Lower leg skin (tissue), 4 donors: ENCODE measurements at regions not wholly inside any gene's neighbourhood (a gene's known extent, or its start where the extent isn't known, plus 50 kb on each side); places are given as distances from the start of the nearest gene placed in this dataset.
"Not testable (repeated sequence)": the region's sequence is repeated elsewhere in the genome, so short reads cannot be mapped to it uniquely, and the experiment has no call there.

Experiments
- DNase-seq, 2 donors: peaks; one replicate each; pipeline ENCODE4 v3.0.0-alpha.2; 2019; ENCODE audit warnings: low spot score in 2 of 2
- H3K4me3 ChIP-seq: fragments of 200-600 bp; sonication (generic); 2 replicates; pipeline ENCODE4 v1.5.1; 2017; ENCODE audit warnings: mild to moderate bottlenecking, low read depth; ENCODE audit not compliant: poor library complexity, severe bottlenecking
- POLR2A ChIP-seq, 2 donors: fragments of 450-650 bp; IDR thresholded peaks; one replicate each; pipeline ENCODE4 v1.6.1; 2016 to 2017; ENCODE audit warnings: antibody characterized with exemption in 2 of 2, mild to moderate bottlenecking in 1 of 2, moderate library complexity in 1 of 2
- WGBS, 2 donors: methylation state at CpG; one replicate each; pipeline ENCODE4 v1.1.5; 2018; 5-methylcytosine and 5-hydroxymethylcytosine counted together
- intact Hi-C: fragments of 100-400 bp; cut with DNase I; formaldehyde crosslinking; loops from one replicate; pipeline ENCODE4 v1.15.0; 2023; ENCODE audit warnings: low total_unique reads
- TF ChIP-seq, protein P1 (sequence below), 3 donors: fragments of 450-650 bp; IDR thresholded peaks; one replicate each; pipeline ENCODE4 v1.5.1; 2016; ENCODE audit warnings: antibody characterized with exemption in 3 of 3, mild to moderate bottlenecking in 3 of 3, moderate library complexity in 2 of 3

DNA sequence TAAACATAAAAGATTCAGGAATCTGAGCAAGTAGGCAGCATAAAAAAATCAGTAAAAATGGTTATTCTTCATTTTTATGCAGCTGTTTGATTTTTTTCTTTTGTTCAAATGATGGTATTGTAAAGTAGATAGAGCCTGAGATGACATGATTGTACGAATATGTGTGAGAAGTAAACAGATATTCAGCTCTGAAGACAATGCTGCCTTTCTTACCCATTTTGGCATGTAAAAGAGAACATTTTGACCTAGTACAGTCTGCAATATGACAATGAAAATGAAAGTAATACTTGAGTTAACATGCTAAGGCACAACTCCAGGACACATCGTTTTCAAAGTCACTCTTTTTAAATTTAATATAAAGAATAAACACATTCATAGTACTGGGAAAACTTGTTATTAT, 95.7 kb upstream of the NCAM2 start:
- DNase-seq: no peak
- intact Hi-C loops: no loop called here
- 22 to 24% methylated on average over 2 of the region's 2 CpGs for WGBS, 2 donors
- H3K4me3 ChIP-seq: no peak overlapping the region
- TF ChIP-seq POLR2A (IDR thresholded peaks at IDR 0.05): no peak
- TF ChIP-seq, protein P1, sequence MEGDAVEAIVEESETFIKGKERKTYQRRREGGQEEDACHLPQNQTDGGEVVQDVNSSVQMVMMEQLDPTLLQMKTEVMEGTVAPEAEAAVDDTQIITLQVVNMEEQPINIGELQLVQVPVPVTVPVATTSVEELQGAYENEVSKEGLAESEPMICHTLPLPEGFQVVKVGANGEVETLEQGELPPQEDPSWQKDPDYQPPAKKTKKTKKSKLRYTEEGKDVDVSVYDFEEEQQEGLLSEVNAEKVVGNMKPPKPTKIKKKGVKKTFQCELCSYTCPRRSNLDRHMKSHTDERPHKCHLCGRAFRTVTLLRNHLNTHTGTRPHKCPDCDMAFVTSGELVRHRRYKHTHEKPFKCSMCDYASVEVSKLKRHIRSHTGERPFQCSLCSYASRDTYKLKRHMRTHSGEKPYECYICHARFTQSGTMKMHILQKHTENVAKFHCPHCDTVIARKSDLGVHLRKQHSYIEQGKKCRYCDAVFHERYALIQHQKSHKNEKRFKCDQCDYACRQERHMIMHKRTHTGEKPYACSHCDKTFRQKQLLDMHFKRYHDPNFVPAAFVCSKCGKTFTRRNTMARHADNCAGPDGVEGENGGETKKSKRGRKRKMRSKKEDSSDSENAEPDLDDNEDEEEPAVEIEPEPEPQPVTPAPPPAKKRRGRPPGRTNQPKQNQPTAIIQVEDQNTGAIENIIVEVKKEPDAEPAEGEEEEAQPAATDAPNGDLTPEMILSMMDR (IDR thresholded peaks at IDR 0.05): no peak

DNA sequence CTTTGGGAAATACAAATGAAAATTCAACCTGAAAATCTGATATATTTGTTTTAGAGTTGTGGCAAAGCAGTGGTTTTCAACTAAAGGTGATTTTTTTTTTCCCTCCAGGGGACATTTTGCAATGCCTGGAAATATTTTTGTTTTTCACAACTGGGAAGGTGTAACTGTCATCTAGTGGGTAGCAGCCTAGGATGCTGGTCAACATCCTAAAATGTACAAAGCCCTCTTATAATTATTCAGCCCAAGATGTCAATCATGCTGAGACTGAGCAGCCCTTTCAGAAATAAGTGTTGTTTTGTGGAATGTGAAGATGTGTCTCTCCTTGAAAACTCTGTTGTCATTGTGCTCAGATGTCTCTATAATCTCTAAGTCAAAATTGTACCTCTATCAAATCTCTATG, 95.2 kb upstream of the NCAM2 start:
- TF ChIP-seq POLR2A (IDR thresholded peaks at IDR 0.05): no peak
- TF ChIP-seq, protein P1 (IDR thresholded peaks at IDR 0.05): no peak
- DNase-seq: no peak
- intact Hi-C loops: no loop called here
- no peak overlapping the region for H3K4me3 ChIP-seq

DNA sequence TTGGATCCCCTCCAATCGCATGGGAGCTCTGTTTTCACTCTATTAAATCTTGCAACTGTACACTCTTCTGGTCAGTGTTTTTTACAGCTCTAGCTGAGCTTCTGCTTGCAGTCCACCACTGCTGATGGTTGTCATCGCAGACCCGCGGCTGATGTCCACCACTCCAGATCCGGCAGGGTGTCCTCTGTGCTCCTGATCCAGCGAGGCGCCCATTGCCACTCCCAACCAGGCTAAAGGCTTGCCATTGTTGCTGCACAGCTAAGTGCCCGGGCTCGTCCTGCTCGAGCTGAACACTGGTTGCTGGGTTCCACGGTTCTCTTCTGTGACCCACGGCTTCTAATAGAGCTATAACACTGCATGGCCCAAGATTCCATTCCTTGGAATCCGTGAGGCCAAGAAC, 70.7 kb upstream of the NCAM2 start:
- H3K4me3 ChIP-seq, intact Hi-C loops, DNase-seq: not testable (repeated sequence)

DNA sequence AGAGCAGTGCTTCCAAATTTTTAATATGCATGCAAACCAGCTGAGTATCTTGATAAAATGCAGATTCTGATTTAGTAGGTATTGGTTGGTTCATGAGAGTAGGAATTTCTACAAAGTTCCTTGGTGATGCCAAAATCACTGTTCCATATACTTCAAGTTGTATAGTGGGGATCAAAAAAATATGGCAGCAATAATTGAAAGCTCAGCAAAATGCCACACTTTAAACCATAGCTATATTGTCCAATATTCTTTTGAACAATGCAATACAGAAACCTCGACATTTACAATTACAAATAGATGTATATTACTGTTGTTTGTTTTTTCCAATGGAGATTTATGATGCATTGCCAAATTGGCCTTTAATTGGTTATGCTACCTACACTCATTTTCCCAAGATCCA, 55.7 kb upstream of the NCAM2 start:
- intact Hi-C loops: no loop called here
- no peak overlapping the region for H3K4me3 ChIP-seq
- 74 to 84% methylated on average over 1 of the region's 1 CpG for WGBS, 2 donors
- no peak for DNase-seq
- TF ChIP-seq, protein P1 (IDR thresholded peaks at IDR 0.05): no peak
- no peak for TF ChIP-seq POLR2A (IDR thresholded peaks at IDR 0.05)

More for the DNA sequence above, 70.7 kb upstream of the NCAM2 start:
- WGBS, 2 donors: 87 to 89% methylated on average over 13 of the region's 13 CpGs

DNA sequence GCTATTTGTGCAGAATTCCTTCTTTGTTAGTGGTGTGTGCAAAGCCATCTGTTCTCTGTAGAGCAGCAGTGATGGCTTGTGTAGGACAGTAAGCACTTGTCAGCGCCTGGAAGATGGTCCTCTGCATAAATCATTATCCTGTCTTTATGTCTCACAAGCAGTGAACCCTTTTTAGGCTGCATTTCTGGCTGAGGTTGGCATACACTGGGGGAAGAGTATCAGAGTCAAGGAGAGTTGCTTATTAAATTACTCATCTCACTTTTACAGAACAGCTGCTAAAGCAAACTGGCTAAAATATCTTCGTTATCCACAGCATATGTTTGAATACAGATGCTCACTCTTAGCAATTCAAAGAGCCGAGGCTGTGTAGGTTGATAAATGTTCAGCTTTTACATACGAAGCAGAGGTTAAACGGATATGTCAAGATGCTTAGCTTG, 54.6 kb upstream of the NCAM2 start:
- DNase-seq: no peak
- intact Hi-C loops: no loop called here

DNA sequence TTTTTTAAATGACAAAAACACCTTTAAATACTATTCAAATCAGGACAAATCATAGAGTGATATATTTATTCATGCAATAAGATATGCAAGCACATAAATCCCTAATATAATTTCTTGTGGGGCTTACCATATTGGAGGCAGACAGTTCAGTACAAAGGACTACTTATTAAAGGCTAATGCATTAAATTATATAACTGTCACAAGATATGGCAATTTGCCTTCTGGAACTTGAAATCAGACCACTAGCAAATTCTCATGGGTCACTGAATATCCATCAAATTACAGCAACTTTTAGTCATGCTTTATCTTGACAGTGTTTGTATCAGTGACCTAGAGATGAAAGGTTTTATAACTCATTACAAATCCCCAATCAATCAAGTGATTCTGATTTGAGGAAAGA, 54.1 kb upstream of the NCAM2 start:
- intact Hi-C loops: no loop called here
- TF ChIP-seq, protein P1 (IDR thresholded peaks at IDR 0.05): no peak
- H3K4me3 ChIP-seq: no peak overlapping the region
- no peak for DNase-seq

More for the DNA sequence above, 54.6 kb upstream of the NCAM2 start:
- no peak overlapping the region for H3K4me3 ChIP-seq
- 47 to 51% methylated on average over 5 of the region's 5 CpGs for WGBS, 2 donors
- TF ChIP-seq POLR2A (IDR thresholded peaks at IDR 0.05): no peak
- TF ChIP-seq, protein P1 (IDR thresholded peaks at IDR 0.05): no peak
